ENCODE measurements at regions not wholly inside any gene's neighbourhood (a gene's known extent, or its start where the extent isn't known, plus 50 kb on each side); places are given as distances from the start of the nearest gene placed in this dataset.
A peak's percentile ranks its signal among the peaks of the same experiment; 100 is the strongest.

DNA sequence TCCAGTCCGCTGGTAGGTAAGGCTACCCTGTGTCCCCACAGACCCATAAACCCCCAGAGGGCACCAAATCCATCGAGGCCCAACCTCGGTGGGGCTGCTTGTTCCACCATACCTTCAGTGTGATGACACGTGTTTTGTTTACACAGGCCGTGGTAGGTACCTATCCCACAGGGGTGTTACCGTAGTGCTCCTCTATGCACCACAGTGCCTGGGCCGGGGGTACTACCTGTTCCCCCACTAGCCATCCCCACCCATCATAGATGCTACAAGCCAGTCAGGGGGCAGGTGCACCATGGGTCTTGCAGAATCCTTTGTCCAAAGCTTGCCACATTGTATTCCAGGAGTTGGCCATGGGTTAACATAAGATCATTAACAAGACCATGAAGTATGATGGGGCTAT, 796.2 kb downstream of the EFNA5 start:
- TF ChIP-seq, protein P1, sequence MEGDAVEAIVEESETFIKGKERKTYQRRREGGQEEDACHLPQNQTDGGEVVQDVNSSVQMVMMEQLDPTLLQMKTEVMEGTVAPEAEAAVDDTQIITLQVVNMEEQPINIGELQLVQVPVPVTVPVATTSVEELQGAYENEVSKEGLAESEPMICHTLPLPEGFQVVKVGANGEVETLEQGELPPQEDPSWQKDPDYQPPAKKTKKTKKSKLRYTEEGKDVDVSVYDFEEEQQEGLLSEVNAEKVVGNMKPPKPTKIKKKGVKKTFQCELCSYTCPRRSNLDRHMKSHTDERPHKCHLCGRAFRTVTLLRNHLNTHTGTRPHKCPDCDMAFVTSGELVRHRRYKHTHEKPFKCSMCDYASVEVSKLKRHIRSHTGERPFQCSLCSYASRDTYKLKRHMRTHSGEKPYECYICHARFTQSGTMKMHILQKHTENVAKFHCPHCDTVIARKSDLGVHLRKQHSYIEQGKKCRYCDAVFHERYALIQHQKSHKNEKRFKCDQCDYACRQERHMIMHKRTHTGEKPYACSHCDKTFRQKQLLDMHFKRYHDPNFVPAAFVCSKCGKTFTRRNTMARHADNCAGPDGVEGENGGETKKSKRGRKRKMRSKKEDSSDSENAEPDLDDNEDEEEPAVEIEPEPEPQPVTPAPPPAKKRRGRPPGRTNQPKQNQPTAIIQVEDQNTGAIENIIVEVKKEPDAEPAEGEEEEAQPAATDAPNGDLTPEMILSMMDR (conservative IDR thresholded peaks at IDR 0.05; ENCODE audit: low read depth, low read length): no peak
- DNase-seq (ENCODE audit: low read depth): no peak

DNA sequence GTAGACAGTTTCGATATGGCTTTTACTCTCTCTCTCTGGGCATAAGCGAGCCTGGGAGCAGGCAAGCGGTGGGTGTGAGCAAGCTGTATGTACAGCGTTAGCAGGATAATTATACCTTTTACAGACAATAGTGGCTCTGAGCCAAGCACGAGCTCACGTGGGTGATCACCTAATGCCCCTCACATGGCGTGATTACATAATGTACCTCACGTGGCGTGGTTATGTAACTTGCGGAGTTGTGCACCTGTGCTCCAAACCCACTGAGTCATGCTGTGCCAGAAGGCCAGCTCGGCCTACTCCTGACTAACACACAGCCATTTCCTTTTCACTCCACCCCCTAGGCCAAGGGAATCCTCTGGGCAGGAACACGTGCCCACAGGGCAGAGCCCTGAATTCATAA, 797.2 kb downstream of the EFNA5 start:
- TF ChIP-seq, protein P1 (conservative IDR thresholded peaks at IDR 0.05; ENCODE audit: low read depth, low read length): no peak
- DNase-seq (ENCODE audit: low read depth): no peak
- no peak overlapping the region for H3K4me3 ChIP-seq (ENCODE audit: low read depth, low read length)

More for the DNA sequence above, 796.2 kb downstream of the EFNA5 start:
- H3K4me3 ChIP-seq (ENCODE audit: low read depth, low read length): no peak overlapping the region

DNA sequence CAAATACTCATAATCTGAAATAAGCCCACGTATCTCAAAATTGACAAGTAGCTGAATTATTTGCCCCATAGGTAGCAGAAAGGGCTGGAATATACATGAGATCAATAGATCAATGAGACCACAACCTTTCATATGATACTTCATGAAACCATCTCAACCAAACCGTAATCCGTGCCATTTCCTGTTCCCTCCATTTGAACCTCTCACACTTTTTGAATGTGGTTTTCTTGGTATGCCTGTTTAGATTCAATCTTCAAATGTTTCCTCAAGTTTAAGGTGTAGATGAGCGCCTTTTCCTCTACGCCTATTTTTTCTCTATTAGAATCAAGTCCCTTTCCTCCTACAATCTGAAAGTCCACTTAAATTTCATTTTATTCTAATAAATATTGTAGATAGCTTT, 805.5 kb downstream of the EFNA5 start:
- TF ChIP-seq, protein P1 (conservative IDR thresholded peaks at IDR 0.05; ENCODE audit: low read depth, low read length): no peak
- no peak overlapping the region for H3K4me3 ChIP-seq (ENCODE audit: low read depth, low read length)
- DNase-seq (ENCODE audit: low read depth): no peak

DNA sequence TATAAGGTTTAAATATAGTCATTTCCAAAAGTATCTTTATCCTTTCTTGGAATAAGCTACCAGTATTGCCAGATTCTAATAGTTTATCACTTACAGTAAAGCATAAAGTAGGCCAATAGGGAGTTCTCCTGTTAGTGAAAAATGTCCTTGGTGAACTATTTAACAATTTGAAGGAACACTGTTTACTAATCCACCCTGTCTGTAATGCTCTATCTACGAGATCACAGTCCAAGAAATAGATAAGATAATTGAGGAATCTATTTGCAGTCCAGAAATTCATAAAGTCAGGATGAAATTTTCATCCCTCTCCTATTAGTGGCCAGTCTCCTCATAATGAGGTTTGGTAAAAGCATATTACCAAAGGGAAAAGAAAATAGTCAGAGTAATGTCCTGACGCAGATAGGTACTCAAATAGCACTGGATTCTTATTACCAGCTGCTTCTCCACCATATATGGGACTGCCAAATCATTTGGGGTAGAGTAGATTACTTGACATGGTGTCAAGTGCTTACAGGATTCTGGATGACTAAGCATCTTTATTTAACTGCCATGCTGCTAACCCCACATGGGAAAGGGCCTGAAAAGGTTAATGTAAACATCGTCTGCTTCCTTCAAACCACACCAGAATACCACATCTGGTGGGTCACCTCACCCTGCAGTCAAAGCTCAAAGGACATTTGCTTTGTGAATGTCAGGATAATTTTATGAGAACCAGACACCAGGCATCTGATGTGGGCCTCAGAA, 808.1 kb downstream of the EFNA5 start:
- TF ChIP-seq, protein P1 (conservative IDR thresholded peaks at IDR 0.05; ENCODE audit: low read depth, low read length): no peak
- DNase-seq (ENCODE audit: low read depth): peak; percentile 94
- H3K4me3 ChIP-seq (ENCODE audit: low read depth, low read length): no peak overlapping the region

DNA sequence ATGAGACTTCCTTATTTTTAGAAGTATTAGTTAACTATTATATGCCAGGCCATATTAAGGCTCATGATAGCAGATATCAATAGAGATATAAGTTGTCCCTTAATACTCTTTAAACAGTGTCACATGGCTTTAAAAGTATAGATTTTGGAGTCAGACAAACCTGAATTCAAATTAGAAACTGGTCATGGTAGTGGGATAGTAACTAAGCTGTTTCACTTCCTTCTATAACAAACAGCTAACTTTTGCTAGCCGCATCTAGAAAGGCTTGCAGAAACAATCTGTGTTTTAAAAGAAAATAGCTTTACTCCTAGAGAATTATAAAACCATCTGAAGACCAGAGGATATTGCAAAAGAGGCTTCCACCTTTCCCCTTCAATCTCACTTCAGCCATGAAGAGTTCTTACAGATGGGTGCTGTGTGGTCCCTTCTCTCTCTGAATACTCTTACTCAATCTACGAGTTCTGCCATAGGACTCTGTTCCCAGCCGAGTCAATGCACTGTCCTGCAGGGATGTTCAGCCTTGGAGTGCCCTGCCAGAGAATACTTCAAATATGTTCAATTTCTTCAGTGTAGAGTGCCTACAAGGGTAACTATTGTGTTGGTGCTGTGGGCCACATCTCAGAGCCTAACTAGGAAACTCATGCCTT, 810.2 kb downstream of the EFNA5 start:
- TF ChIP-seq, protein P1 (conservative IDR thresholded peaks at IDR 0.05; ENCODE audit: low read depth, low read length): no peak
- no peak for DNase-seq (ENCODE audit: low read depth)
- H3K4me3 ChIP-seq (ENCODE audit: low read depth, low read length): no peak overlapping the region

DNA sequence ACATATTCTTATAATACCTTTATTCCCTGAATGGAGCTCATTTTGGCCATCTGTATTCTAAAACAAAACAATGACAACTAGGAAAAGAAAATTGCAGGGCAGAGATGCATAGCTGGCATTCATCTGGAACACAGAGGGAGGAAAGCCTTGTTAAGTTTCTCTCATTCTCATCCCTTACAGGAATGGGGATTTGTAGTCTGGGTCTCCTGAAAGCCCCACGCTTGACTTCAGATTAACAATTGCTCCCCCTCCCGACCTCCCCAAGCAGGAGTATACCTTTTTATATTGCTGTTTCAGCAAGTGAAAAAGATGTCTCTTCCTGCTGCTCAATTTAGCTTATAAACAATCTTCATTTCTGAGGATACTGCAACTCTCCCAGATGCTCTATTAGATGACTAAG, 812.1 kb downstream of the EFNA5 start:
- TF ChIP-seq, protein P1 (conservative IDR thresholded peaks at IDR 0.05; ENCODE audit: low read depth, low read length): no peak
- no peak for DNase-seq (ENCODE audit: low read depth)
- H3K4me3 ChIP-seq (ENCODE audit: low read depth, low read length): no peak overlapping the region

DNA sequence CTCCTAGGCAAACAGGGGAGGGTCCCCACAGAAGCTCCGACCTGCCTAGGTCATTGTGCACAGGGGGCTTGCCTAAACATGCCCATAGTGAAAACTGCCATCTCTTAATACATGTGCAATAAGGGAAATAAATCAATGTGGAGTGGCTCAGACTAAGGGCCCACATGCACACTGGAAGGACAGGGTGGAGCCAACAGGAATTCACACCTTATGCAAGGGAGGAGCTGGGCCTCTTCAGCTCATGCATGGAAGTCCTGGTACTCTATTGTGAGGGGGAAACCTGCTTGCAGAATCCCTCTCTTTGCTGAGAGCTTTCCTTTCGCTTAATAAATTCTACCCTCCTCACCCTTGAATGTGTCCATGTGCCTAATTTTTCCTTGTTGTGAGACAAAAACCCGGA, 815.8 kb downstream of the EFNA5 start:
- TF ChIP-seq, protein P1 (conservative IDR thresholded peaks at IDR 0.05; ENCODE audit: low read depth, low read length): no peak
- DNase-seq (ENCODE audit: low read depth): no peak
- no peak overlapping the region for H3K4me3 ChIP-seq (ENCODE audit: low read depth, low read length)

All from choroid plexus epithelial cell (primary cell).